ENCODE measurements at regions not wholly inside any gene's neighbourhood (a gene's known extent, or its start where the extent isn't known, plus 50 kb on each side); places are given as distances from the start of the nearest gene placed in this dataset.

GRCh38 chr5:4205398-4205797 lies 609.8 kb downstream of the IRX1 start:
- TF ChIP-seq, protein P1, sequence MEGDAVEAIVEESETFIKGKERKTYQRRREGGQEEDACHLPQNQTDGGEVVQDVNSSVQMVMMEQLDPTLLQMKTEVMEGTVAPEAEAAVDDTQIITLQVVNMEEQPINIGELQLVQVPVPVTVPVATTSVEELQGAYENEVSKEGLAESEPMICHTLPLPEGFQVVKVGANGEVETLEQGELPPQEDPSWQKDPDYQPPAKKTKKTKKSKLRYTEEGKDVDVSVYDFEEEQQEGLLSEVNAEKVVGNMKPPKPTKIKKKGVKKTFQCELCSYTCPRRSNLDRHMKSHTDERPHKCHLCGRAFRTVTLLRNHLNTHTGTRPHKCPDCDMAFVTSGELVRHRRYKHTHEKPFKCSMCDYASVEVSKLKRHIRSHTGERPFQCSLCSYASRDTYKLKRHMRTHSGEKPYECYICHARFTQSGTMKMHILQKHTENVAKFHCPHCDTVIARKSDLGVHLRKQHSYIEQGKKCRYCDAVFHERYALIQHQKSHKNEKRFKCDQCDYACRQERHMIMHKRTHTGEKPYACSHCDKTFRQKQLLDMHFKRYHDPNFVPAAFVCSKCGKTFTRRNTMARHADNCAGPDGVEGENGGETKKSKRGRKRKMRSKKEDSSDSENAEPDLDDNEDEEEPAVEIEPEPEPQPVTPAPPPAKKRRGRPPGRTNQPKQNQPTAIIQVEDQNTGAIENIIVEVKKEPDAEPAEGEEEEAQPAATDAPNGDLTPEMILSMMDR (IDR thresholded peaks at IDR 0.05; ENCODE audit: insufficient read depth, low read length) = no peak
- no peak for TF ChIP-seq POLR2AphosphoS5 (IDR thresholded peaks at IDR 0.05; ENCODE audit: low read depth)
- no peak for TF ChIP-seq SPI1 (IDR thresholded peaks at IDR 0.05; ENCODE audit: borderline replicate concordance, low read depth)
